ENCODE measurements at regions not wholly inside any gene's neighbourhood (a gene's known extent, or its start where the extent isn't known, plus 50 kb on each side); places are given as distances from the start of the nearest gene placed in this dataset.

DNA sequence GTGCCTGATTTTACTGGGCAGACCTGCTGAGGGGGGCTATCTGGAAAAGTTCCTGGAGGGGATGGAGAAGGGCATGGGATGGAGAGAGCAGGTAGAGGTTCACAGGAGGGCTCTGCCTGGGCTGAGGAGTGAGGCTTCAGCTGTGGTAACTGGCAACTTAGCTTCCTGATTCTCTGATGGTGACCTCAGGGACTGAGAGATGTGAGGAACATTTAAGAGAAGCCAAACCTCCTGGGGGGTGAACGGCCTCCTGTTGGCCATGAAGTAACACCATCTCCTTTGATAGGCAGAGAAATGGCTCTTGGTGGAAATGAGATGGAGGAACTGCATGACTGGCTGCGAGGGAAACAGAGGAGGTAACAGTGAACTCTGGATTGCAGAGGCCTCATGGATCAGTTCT, 97.3 kb upstream of the ROPN1 start:
- DNase-seq (ENCODE audit: insufficient read length, low spot score) (no peak), FAIRE-seq (no peak)

DNA sequence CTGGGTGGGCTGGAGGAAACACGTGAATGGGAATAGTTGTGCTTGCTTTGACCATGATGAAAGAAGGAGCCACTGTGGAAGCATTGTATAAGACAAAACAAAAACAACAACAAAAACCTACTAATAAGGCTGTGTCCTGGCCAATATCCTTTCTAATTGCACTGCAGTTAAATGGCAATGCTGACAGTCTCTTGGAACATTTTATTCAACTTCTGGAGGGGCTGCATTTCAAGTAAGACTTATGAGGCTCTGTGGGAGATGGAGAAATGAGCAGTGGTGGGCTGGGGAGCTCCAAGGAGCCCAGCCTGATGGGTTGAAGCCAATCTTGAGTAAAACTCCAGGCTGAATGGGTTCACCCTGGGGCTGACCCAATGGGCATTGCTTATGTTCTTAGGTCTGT, 99.8 kb upstream of the ROPN1 start:
- DNase-seq (ENCODE audit: insufficient read length, low spot score) (no peak), FAIRE-seq (no peak)

GRCh38 chr3:124092811-124093210, 100.9 kb upstream of the ROPN1 start:
- DNase-seq (ENCODE audit: insufficient read length, low spot score) (no peak), FAIRE-seq (no peak)

- DNase-seq (ENCODE audit: insufficient read length, low spot score): no peak
- FAIRE-seq: no peak
Observed at GRCh38 chr3:124094496-124094895, 102.6 kb upstream of the ROPN1 start.

DNA sequence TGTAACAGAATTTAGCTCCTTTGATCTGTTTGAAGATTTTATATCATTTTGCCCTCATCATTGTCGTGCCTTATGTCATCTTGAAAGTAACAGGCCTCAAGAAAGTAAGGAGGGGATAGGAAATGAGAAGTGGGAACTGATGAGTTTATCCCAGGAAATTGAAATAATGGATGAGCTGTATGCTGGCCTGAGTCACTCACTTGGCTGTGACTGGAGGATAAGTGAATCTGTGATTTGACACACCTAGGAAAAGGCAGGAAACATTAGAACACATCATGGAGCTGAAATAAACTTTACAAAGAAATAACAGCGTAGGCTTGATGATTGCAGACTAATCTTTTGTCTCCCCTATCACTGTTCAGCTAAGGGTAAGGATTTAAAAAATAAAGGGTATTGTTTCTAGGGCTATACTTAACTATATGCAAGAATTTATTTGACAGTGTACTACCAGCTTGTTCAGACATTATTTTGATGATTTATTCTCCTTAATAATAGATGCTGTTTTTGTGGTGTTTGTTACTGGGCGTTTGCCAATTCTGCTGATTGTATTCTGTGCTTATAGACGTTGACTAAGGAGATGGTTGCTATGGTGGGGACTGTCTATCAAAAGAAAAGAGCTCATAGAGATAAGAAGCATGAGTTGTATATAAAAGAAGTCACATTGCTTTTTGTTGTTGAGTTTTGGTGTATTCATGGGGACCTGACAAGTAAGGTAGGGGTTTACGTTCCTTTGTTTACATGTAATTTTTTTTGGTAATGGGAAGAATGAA, 105.6 kb upstream of the ROPN1 start:
- no peak for FAIRE-seq
- no peak for DNase-seq (ENCODE audit: insufficient read length, low spot score)

DNA sequence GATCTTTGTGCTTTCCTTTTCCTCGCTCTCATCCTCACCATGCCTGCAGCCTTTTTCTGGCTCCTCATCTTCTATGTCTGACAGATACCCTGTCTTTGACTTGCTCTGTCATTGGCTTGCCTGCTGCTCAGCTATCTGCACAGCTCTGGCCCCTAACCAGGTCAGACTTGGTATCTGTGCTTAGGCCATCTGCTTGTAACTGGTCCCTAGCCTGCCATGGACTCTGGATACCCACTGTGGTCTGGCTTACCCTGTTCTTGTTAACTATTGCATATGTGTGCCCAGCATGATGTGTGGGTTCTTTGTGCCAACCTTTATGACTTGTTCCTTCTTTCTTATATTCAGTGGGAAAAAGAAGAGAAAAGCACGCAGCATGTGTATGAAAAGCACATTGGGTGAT, 109.7 kb upstream of the ROPN1 start:
- no peak for FAIRE-seq

GRCh38 chr3:124107104-124107890, 115.4 kb upstream of the ROPN1 start:
- DNase-seq (ENCODE audit: insufficient read length, low spot score): no peak
- no peak for FAIRE-seq

More for the DNA sequence above, 109.7 kb upstream of the ROPN1 start:
- no peak for DNase-seq (ENCODE audit: insufficient read length, low spot score)

DNA sequence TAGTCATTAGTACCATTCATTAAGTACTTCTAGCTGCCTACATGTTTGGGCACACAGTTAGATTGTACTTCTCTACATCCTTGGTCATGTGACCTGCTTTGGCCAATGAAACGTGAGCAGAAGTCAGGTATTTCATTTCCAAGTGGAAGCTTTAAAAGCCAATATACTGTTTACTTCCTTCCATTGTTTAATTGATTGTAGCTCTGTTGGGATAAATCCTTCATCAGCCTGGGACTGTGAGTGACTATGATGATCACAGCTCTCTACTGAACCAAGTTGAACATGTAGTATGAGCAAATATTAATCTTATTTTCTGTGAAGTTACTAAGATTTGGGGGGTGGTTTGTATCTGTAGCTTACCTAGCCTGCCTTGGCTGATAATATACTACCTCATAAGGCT, 116.5 kb upstream of the ROPN1 start:
- no peak for DNase-seq (ENCODE audit: insufficient read length, low spot score)
- FAIRE-seq: no peak

DNA sequence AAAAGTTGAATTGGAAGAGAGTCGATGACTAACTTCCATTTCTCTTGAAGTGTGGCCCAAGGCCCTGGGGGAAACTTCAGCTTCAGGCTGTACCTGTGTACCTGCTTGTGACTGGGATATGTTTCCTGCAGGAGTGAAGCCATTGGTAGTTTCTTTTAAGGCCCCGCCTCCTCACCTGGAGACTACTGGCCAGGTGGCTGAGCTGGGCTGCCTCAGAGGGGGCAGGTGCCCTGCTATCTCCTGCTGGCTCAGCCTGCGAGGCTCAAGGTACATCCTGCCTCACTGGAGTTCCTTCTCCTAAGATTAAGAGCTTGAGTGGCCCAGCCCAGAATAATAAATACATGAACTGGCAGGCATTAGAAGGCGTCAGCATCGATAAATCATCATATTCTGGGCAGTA, 121.6 kb upstream of the ROPN1 start:
- no peak for FAIRE-seq
- no peak for DNase-seq (ENCODE audit: insufficient read length, low spot score)

GRCh38 chr3:124115279-124115678, 123.4 kb upstream of the ROPN1 start:
- no peak for FAIRE-seq
- DNase-seq (ENCODE audit: insufficient read length, low spot score): no peak

- DNase-seq (ENCODE audit: insufficient read length, low spot score): no peak
- no peak for FAIRE-seq
Observed at GRCh38 chr3:124115956-124116355, 124.0 kb upstream of the ROPN1 start.

DNA sequence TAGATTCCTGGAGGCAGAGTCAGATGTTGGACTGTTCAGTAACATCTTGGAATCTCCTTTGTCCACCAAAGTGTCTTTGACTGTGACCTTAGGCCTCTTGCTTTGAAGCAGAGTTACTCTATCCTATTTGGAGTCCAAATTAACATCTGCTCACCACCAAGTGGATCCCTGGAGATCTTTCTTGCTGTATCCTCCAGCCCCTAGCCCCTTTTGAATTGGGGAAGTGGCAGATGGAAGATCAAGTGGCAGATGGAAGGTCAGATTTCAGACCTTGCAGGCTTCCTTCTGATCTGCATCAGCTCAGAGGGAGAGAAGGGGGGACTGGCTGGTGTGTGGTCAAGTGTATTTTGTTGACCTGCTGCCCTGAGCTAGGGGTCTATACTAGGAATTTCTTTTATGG, 125.0 kb upstream of the ROPN1 start:
- FAIRE-seq (no peak), DNase-seq (ENCODE audit: insufficient read length, low spot score) (no peak)

DNA sequence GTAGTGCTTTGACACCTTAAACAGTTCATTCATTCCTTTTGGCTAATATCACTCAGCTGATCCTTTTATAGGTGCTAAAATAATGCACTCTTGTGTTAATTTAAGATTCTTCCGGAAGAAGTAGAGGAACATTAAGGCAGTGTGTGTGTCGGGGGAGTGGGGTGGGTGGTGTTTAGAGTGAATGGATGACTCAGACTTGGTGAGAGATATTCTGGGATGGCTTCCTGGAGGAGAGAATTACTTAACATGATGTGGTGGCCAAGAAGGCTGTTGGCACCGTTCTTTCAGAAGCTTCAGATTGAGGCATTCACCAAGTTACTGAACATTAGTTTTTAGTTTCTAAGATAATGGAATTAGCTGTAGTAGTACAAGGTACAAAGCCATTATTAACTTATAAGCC, 125.6 kb upstream of the ROPN1 start:
- DNase-seq (ENCODE audit: insufficient read length, low spot score): no peak
- FAIRE-seq: no peak

DNA sequence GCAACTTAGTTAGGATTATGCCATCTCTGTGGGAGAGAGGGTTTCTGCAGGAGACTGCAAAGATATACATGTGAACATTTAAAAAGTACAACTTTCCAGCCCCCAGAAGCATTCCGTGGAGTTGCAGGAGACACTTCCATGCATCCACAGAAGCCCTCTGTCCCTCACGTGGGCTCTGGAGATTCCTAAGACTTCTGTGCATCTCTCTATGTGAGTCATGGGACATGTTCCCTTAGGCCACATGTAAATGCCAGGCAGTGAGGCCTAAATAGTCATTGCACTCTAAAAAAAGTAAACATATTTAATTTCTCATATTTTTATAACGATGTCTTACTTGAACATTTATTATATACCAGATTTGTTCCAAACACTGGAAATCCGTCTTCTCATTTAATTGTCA, 126.5 kb upstream of the ROPN1 start:
- FAIRE-seq (no peak), DNase-seq (ENCODE audit: insufficient read length, low spot score) (no peak)

- peak; percentile 35 for DNase-seq (ENCODE audit: insufficient read length, low spot score)
- FAIRE-seq: no peak
Observed at GRCh38 chr3:124119056-124119716, 127.3 kb upstream of the ROPN1 start.

DNA sequence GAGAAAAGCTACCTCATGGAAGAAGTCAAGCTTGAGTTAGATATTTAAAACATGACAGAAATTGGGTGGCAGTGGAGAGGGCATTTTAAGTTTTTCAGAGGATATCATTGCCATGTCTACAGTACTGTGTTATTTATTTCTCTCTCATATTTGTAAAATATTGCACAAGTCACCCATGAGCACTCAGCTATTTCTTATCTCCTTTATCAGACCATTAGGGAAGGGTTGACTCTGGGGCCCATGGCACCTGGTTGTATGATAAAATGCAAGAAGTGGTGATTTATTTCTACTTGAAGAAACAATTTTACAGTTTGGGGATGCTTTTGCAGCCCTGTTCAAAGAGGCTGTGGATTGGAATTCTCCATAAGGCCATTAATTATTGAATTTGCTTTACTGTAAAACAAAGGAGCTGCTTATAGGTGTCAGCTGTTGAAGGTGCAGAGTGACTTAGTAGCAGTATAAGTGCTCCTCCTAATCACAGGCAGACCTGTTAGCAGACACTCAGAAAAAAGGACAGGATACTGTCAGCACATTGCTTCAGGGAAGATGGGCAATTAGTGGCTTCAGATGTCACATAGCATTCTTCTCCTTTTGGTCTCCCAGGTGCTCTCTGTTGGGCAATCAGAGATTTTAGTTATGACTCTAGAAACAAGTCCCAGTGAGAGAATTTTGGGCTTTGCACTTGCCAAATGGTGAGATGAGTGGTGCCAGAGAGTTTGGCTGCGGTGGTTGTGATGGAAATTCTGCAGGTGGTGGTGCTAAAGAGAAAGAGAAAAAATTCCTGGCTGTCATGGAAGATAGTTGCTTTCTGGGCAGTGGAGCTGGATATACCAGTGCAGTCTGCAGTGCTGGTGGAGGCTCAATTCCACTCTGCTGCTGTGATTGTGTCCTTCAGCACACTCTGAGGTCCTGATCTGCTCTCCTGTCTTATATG, 129.7 kb upstream of the ROPN1 start:
- FAIRE-seq: no peak

DNA sequence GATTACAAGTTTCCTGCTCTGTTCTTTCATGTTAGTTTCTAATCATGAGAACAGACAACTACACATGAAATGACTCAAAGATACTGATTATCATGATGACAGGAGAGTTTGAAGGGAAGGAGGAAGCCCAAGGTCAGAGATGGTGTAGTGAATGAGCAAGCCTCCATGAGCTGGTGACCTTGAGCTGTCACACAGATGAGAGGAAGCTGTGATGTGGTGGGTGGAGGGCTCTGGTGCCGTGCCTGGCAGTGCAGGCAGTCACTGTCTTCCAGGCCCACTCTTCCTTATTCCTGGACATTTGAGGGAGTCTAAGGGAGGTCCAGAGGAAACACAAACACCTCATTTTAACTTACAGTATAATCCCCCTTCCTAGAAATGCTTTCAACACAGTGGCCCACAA, 133.4 kb upstream of the ROPN1 start:
- DNase-seq (ENCODE audit: insufficient read length, low spot score) (no peak), FAIRE-seq (no peak)

More for the DNA sequence above, 129.7 kb upstream of the ROPN1 start:
- DNase-seq (ENCODE audit: insufficient read length, low spot score): no peak

DNA sequence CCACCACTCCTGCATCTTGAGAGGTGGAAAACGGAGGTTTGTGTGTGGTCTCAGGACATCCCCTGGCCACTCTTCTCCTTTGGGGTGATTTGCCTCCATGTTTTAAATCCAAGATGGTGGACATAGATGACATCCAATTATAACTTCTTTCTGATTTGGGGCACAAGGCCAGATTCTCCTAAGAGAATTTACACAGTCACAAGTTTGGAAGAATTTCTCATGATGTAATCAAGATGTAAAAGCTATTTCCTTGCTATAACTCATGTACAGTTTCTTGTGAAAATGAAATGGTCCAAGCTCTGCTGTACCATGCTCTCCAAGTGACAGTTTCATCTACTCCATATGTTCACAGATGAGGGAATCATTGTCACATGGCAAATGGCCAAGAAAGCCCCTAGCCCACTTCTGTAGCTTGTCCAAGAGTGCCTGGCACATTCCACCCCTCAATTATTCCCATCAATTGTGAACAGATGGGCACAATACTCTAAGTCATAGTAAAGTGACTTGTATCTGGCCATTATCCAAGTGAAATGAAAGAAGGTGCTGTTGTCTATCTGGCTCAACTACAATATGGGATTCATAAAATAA, 134.6 kb upstream of the ROPN1 start:
- FAIRE-seq: no peak

GRCh38 chr3:124131158-124131557, 139.2 kb upstream of the ROPN1 start:
- no peak for FAIRE-seq
- no peak for DNase-seq (ENCODE audit: insufficient read length, low spot score)

More for the DNA sequence above, 134.6 kb upstream of the ROPN1 start:
- no peak for DNase-seq (ENCODE audit: insufficient read length, low spot score)

GRCh38 chr3:124131580-124131979, 139.7 kb upstream of the ROPN1 start:
- DNase-seq (ENCODE audit: insufficient read length, low spot score): no peak
- no peak for FAIRE-seq
